ENCODE measurements at regions not wholly inside any gene's neighbourhood (a gene's known extent, or its start where the extent isn't known, plus 50 kb on each side); places are given as distances from the start of the nearest gene placed in this dataset.

- no peaks in the 10 kb centered on the region for H3K9me3 ChIP-seq
- ATAC-seq (no peak), DNase-seq (no peak)
- no peaks in the 10 kb centered on the region for H3K36me3 ChIP-seq
- H3K4me1 ChIP-seq = no peaks in the 10 kb centered on the region
- no peak overlapping the region for H3K4me3 ChIP-seq
- TF ChIP-seq POLR2A (IDR thresholded peaks at IDR 0.05) = no peak
- TF ChIP-seq CTCF (IDR thresholded peaks at IDR 0.05) = no peak
- intact Hi-C loops (cut with DNase I) = no loop called here
- WGBS, 4 donors = 73 to 85% (median 82%) methylated on average over 3 of the region's 3 CpGs
- H3K27me3 ChIP-seq = no peaks in the 10 kb centered on the region
- no peak overlapping the region for H3K27ac ChIP-seq
Measured at GRCh38 chr11:15499674-15500073, 385.0 kb downstream of the INSC start.

- Histone ChIP-seq H3K9me3 (no peaks in the 10 kb centered on the region), H3K4me1 (no peaks in the 10 kb centered on the region), H3K4me3 (no peak overlapping the region), H3K36me3 (no peaks in the 10 kb centered on the region), H3K27me3 (no peaks in the 10 kb centered on the region), H3K27ac (no peak overlapping the region)
- intact Hi-C loops (cut with DNase I) = no loop called here
- ATAC-seq (no peak), DNase-seq (no peak)
- TF ChIP-seq CTCF (IDR thresholded peaks at IDR 0.05) = no peak
- no peak for TF ChIP-seq POLR2A (IDR thresholded peaks at IDR 0.05)
- WGBS, 4 donors = 52 to 72% (median 59%) methylated on average over 4 of the region's 4 CpGs
Measured at GRCh38 chr11:15500643-15501042, 385.9 kb downstream of the INSC start.

DNA sequence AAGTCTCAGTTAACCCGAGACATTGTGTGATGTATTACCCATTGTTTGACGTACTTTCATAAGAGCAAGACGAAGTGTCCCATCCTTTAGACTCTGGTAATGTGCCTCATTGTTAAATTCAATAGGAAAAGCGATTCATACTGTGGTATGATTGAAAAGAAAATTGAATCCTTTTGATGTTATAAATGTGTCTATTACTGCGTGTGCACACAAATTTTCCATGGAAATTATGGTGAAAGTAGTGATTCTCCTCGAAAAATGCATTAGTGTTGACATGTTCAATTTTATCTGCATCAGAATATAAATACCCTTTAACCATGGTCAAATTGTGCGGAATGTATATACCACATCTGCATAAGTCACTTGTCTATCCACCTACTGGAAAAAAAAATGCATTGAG is 386.8 kb downstream of the INSC start:
- ATAC-seq = no peak
- TF ChIP-seq POLR2A (IDR thresholded peaks at IDR 0.05) = no peak
- TF ChIP-seq CTCF (IDR thresholded peaks at IDR 0.05) = no peak

DNA sequence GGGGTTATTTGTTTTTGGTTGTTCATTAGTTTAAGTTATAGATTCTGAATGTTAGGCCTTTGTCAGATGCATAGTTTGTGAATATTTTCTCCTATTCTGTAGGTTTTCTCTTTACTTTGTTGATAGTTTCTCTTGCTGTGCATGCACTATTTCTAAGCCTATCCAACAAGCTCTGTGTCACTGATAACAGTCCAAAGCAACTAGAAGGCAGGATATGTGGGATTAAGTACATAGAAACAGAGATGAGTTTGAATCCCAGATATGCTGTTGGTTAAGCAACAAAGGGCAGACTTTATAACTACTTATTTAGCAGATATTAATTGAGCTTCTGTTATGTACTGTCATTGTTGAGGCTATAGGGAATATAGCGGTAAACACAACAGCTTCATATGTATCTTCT is 390.4 kb downstream of the INSC start:
- Histone ChIP-seq H3K4me1 (no peaks in the 10 kb centered on the region), H3K9me3 (no peaks in the 10 kb centered on the region), H3K27ac (no peak overlapping the region), H3K36me3 (no peaks in the 10 kb centered on the region), H3K4me3 (no peak overlapping the region), H3K27me3 (no peaks in the 10 kb centered on the region)
- no peak for DNase-seq
- ATAC-seq = no peak
- TF ChIP-seq POLR2A (IDR thresholded peaks at IDR 0.05) (no peak), CTCF (IDR thresholded peaks at IDR 0.05) (no peak)
- intact Hi-C loops (cut with DNase I) = no loop called here
- WGBS, 4 donors = 95 to 100% (median 97%) methylated on average over 1 of the region's 1 CpG

More for the DNA sequence above, 386.8 kb downstream of the INSC start:
- no peaks in the 10 kb centered on the region for H3K9me3 ChIP-seq
- H3K27ac ChIP-seq = no peak overlapping the region
- intact Hi-C loops (cut with DNase I) = no loop called here
- WGBS, 4 donors = 85 to 92% (median 87%) methylated on average over 7 of the region's 7 CpGs
- no peak overlapping the region for H3K4me3 ChIP-seq
- H3K36me3 ChIP-seq = no peaks in the 10 kb centered on the region
- H3K27me3 ChIP-seq = no peaks in the 10 kb centered on the region
- no peaks in the 10 kb centered on the region for H3K4me1 ChIP-seq
- DNase-seq = no peak
